ENCODE measurements at regions not wholly inside any gene's neighbourhood (a gene's known extent, or its start where the extent isn't known, plus 50 kb on each side); places are given as distances from the start of the nearest gene placed in this dataset.

DNA sequence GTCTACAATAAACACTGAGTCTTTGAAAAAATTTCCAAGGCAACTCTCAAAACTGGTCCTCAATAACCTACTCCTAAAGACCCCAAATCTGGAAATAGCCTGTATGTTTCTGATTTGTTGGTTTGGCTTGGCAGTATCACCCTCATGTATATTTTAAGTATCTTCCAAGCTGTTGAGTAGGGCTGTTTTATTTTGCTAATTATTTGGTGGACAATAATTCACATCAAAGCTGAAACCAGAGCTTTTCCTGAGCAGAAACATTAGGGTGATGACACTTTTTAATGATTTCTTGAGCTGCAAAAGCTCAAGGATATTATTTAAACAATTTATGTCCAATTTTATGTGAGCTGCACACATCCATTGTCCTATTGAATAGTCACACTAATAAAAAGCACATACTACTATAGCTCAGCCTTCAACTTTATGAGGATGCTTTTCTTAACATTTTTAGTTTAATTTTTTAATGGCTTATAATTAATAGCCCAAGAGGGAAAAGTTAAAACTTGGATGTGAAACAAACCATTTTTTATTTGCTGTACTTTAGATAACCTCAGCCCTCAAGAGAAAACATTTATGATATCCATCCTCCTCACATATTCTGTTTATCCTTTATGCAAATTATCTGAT lies 393.1 kb downstream of the TAF11L14 start:
- TF ChIP-seq, protein P1, sequence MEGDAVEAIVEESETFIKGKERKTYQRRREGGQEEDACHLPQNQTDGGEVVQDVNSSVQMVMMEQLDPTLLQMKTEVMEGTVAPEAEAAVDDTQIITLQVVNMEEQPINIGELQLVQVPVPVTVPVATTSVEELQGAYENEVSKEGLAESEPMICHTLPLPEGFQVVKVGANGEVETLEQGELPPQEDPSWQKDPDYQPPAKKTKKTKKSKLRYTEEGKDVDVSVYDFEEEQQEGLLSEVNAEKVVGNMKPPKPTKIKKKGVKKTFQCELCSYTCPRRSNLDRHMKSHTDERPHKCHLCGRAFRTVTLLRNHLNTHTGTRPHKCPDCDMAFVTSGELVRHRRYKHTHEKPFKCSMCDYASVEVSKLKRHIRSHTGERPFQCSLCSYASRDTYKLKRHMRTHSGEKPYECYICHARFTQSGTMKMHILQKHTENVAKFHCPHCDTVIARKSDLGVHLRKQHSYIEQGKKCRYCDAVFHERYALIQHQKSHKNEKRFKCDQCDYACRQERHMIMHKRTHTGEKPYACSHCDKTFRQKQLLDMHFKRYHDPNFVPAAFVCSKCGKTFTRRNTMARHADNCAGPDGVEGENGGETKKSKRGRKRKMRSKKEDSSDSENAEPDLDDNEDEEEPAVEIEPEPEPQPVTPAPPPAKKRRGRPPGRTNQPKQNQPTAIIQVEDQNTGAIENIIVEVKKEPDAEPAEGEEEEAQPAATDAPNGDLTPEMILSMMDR (conservative IDR thresholded peaks at IDR 0.05; ENCODE audit: low read depth in 2 of 2), result no peak
- TF ChIP-seq EZH2 (IDR thresholded peaks at IDR 0.05; ENCODE audit: low read depth, unreplicated experiment) (no peak), JUNB (IDR thresholded peaks at IDR 0.05; ENCODE audit: unreplicated experiment) (no peak), POLR2AphosphoS5 (IDR thresholded peaks at IDR 0.05; ENCODE audit: low read depth) (no peak), CREB1 (CRISPR knock-in tag; IDR thresholded peaks at IDR 0.05; ENCODE audit: low read depth) (no peak), EZH2phosphoT487 (IDR thresholded peaks at IDR 0.05; ENCODE audit: unreplicated experiment) (no peak)
- TF ChIP-seq, protein P2, sequence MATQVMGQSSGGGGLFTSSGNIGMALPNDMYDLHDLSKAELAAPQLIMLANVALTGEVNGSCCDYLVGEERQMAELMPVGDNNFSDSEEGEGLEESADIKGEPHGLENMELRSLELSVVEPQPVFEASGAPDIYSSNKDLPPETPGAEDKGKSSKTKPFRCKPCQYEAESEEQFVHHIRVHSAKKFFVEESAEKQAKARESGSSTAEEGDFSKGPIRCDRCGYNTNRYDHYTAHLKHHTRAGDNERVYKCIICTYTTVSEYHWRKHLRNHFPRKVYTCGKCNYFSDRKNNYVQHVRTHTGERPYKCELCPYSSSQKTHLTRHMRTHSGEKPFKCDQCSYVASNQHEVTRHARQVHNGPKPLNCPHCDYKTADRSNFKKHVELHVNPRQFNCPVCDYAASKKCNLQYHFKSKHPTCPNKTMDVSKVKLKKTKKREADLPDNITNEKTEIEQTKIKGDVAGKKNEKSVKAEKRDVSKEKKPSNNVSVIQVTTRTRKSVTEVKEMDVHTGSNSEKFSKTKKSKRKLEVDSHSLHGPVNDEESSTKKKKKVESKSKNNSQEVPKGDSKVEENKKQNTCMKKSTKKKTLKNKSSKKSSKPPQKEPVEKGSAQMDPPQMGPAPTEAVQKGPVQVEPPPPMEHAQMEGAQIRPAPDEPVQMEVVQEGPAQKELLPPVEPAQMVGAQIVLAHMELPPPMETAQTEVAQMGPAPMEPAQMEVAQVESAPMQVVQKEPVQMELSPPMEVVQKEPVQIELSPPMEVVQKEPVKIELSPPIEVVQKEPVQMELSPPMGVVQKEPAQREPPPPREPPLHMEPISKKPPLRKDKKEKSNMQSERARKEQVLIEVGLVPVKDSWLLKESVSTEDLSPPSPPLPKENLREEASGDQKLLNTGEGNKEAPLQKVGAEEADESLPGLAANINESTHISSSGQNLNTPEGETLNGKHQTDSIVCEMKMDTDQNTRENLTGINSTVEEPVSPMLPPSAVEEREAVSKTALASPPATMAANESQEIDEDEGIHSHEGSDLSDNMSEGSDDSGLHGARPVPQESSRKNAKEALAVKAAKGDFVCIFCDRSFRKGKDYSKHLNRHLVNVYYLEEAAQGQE (IDR thresholded peaks at IDR 0.05; ENCODE audit: unreplicated experiment), result no peak
- TF ChIP-seq, protein P3, sequence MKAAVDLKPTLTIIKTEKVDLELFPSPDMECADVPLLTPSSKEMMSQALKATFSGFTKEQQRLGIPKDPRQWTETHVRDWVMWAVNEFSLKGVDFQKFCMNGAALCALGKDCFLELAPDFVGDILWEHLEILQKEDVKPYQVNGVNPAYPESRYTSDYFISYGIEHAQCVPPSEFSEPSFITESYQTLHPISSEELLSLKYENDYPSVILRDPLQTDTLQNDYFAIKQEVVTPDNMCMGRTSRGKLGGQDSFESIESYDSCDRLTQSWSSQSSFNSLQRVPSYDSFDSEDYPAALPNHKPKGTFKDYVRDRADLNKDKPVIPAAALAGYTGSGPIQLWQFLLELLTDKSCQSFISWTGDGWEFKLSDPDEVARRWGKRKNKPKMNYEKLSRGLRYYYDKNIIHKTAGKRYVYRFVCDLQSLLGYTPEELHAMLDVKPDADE (IDR thresholded peaks at IDR 0.05), result no peak
- TF ChIP-seq, protein P4, sequence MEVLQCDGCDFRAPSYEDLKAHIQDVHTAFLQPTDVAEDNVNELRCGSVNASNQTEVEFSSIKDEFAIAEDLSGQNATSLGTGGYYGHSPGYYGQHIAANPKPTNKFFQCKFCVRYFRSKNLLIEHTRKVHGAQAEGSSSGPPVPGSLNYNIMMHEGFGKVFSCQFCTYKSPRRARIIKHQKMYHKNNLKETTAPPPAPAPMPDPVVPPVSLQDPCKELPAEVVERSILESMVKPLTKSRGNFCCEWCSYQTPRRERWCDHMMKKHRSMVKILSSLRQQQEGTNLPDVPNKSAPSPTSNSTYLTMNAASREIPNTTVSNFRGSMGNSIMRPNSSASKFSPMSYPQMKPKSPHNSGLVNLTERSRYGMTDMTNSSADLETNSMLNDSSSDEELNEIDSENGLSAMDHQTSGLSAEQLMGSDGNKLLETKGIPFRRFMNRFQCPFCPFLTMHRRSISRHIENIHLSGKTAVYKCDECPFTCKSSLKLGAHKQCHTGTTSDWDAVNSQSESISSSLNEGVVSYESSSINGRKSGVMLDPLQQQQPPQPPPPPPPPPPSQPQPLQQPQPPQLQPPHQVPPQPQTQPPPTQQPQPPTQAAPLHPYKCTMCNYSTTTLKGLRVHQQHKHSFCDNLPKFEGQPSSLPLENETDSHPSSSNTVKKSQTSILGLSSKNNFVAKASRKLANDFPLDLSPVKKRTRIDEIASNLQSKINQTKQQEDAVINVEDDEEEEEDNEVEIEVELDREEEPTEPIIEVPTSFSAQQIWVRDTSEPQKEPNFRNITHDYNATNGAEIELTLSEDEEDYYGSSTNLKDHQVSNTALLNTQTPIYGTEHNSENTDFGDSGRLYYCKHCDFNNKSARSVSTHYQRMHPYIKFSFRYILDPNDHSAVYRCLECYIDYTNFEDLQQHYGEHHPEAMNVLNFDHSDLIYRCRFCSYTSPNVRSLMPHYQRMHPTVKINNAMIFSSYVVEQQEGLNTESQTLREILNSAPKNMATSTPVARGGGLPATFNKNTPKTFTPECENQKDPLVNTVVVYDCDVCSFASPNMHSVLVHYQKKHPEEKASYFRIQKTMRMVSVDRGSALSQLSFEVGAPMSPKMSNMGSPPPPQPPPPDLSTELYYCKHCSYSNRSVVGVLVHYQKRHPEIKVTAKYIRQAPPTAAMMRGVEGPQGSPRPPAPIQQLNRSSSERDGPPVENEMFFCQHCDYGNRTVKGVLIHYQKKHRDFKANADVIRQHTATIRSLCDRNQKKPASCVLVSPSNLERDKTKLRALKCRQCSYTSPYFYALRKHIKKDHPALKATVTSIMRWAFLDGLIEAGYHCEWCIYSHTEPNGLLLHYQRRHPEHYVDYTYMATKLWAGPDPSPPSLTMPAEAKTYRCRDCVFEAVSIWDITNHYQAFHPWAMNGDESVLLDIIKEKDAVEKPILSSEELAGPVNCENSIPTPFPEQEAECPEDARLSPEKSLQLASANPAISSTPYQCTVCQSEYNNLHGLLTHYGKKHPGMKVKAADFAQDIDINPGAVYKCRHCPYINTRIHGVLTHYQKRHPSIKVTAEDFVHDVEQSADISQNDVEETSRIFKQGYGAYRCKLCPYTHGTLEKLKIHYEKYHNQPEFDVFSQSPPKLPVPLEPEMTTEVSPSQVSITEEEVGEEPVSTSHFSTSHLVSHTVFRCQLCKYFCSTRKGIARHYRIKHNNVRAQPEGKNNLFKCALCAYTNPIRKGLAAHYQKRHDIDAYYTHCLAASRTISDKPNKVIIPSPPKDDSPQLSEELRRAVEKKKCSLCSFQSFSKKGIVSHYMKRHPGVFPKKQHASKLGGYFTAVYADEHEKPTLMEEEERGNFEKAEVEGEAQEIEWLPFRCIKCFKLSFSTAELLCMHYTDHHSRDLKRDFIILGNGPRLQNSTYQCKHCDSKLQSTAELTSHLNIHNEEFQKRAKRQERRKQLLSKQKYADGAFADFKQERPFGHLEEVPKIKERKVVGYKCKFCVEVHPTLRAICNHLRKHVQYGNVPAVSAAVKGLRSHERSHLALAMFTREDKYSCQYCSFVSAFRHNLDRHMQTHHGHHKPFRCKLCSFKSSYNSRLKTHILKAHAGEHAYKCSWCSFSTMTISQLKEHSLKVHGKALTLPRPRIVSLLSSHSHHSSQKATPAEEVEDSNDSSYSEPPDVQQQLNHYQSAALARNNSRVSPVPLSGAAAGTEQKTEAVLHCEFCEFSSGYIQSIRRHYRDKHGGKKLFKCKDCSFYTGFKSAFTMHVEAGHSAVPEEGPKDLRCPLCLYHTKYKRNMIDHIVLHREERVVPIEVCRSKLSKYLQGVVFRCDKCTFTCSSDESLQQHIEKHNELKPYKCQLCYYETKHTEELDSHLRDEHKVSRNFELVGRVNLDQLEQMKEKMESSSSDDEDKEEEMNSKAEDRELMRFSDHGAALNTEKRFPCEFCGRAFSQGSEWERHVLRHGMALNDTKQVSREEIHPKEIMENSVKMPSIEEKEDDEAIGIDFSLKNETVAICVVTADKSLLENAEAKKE (CRISPR knock-in tag; IDR thresholded peaks at IDR 0.05), result no peak
